GM10266 (cell line): ENCODE measurements at regions not wholly inside any gene's neighbourhood (a gene's known extent, or its start where the extent isn't known, plus 50 kb on each side); places are given as distances from the start of the nearest gene placed in this dataset.
"Not testable (repeated sequence)": the region's sequence is repeated elsewhere in the genome, so short reads cannot be mapped to it uniquely, and the experiment has no call there.

Experiments used
- DNase-seq: peaks from one replicate; pipeline ENCODE4 v3.0.0; 2012; ENCODE audit errors: extremely low spot score
- TF ChIP-seq, protein P1 (sequence below): IDR thresholded peaks from 2 replicates; pipeline ENCODE4 v1.5.1; 2012; ENCODE audit warnings: mild to moderate bottlenecking, low read depth; ENCODE audit not compliant: control insufficient read depth, insufficient read depth; ENCODE audit errors: missing control alignments

DNA sequence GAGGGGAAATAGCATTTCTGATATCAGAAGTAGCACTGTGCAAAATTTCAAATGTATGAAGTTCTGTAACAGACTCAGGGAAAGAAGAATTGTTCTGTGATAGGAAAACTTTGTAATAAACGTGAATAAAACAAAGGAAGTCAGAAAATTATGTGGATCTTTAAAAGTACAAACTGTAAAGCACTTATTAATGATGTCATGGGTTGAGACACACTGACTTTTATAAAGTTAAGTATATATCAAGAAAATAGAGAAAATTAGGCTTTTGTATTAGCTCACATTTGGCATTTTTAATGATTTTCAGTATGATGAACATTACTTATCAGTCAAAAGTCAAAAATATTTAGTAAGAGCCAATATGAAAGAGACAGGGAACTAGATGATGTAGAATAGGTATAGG lies 1081.7 kb upstream of the EDIL3 start:
- DNase-seq, result no peak
- TF ChIP-seq, protein P1, sequence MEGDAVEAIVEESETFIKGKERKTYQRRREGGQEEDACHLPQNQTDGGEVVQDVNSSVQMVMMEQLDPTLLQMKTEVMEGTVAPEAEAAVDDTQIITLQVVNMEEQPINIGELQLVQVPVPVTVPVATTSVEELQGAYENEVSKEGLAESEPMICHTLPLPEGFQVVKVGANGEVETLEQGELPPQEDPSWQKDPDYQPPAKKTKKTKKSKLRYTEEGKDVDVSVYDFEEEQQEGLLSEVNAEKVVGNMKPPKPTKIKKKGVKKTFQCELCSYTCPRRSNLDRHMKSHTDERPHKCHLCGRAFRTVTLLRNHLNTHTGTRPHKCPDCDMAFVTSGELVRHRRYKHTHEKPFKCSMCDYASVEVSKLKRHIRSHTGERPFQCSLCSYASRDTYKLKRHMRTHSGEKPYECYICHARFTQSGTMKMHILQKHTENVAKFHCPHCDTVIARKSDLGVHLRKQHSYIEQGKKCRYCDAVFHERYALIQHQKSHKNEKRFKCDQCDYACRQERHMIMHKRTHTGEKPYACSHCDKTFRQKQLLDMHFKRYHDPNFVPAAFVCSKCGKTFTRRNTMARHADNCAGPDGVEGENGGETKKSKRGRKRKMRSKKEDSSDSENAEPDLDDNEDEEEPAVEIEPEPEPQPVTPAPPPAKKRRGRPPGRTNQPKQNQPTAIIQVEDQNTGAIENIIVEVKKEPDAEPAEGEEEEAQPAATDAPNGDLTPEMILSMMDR, result no peak

GRCh38 chr5:85472749-85473148 lies 1088.1 kb upstream of the EDIL3 start:
- TF ChIP-seq, protein P1, result no peak

GRCh38 chr5:85475151-85475550 lies 1090.5 kb upstream of the EDIL3 start:
- DNase-seq, result not testable (repeated sequence)

More at GRCh38 chr5:85472749-85473148, 1088.1 kb upstream of the EDIL3 start:
- no peak for DNase-seq

- TF ChIP-seq, protein P1, result no peak
- no peak for DNase-seq
Measured at GRCh38 chr5:85476617-85477016, 1091.9 kb upstream of the EDIL3 start.

GRCh38 chr5:85479849-85480248 lies 1095.2 kb upstream of the EDIL3 start:
- no peak for DNase-seq
- TF ChIP-seq, protein P1, result no peak

DNA sequence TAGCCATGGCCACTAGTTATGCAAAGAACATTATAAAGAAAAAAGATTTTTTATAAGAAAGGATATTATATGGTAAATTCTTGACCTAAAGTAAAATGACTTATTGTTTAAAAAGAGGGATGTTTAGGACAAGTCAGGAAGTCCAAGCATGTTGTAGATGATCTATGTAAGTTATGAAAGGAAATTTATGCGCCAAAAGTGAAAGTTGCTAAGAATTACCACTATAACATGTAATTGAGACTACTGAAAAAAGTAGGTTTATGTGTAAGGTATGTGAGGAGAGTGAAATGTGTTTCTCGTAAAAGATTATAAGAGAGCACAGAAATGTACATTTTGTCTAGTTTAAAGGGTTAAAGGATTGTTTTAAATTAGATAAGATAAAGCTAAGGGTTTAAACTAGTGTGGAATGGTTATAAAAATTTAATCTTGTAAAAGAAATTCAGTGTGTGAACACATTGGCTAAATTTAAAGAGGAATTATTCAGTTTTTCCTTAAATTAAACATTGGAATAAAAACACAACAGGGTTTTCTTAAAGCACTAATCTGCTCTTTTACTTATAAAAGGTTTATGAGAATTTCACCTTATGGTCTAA lies 1100.4 kb upstream of the EDIL3 start:
- TF ChIP-seq, protein P1, result no peak
- no peak for DNase-seq

GRCh38 chr5:85488295-85488694 lies 1103.6 kb upstream of the EDIL3 start:
- DNase-seq, result no peak
- TF ChIP-seq, protein P1, result no peak

- TF ChIP-seq, protein P1, result no peak
- no peak for DNase-seq
Measured at GRCh38 chr5:85500869-85501268, 1116.2 kb upstream of the EDIL3 start.
